Hindlimb muscle (tissue), 1 donor: ENCODE measurements at regions not wholly inside any gene's neighbourhood (a gene's known extent, or its start where the extent isn't known, plus 50 kb on each side); places are given as distances from the start of the nearest gene placed in this dataset.
"Not testable (repeated sequence)": the region's sequence is repeated elsewhere in the genome, so short reads cannot be mapped to it uniquely, and the experiment has no call there.

Experiments
- DNase-seq: peaks from one replicate; pipeline ENCODE4 v3.0.0-alpha.2; 2013

- not testable (repeated sequence) for DNase-seq
These were observed 504.1 kb downstream of the HTR1B start for GRCh38 chr6:76959177-76959576.

- DNase-seq, result no peak
These were observed 520.9 kb downstream of the HTR1B start for GRCh38 chr6:76942203-76942966.

- no peak for DNase-seq
These were observed 523.1 kb downstream of the HTR1B start for GRCh38 chr6:76940191-76940590.

GRCh38 chr6:76914737-76915136, 548.6 kb downstream of the HTR1B start:
- DNase-seq, result no peak

GRCh38 chr6:76905541-76905940, 557.8 kb downstream of the HTR1B start:
- DNase-seq, result not testable (repeated sequence)

- no peak for DNase-seq
These were observed 570.7 kb downstream of the HTR1B start for GRCh38 chr6:76892542-76892941.

GRCh38 chr6:76888351-76888750, 574.9 kb downstream of the HTR1B start:
- no peak for DNase-seq

GRCh38 chr6:76886900-76887299, 576.4 kb downstream of the HTR1B start:
- DNase-seq, result no peak

- peak; percentile 50 for DNase-seq
These were observed 577.4 kb downstream of the HTR1B start for GRCh38 chr6:76885861-76886301.

GRCh38 chr6:76881414-76881813, 581.9 kb downstream of the HTR1B start:
- DNase-seq, result no peak

- no peak for DNase-seq
These were observed 586.3 kb downstream of the HTR1B start for GRCh38 chr6:76876922-76877553.

GRCh38 chr6:76876430-76876829, 586.9 kb downstream of the HTR1B start:
- not testable (repeated sequence) for DNase-seq

- DNase-seq, result no peak
These were observed 596.1 kb downstream of the HTR1B start for GRCh38 chr6:76867182-76867581.

GRCh38 chr6:76866091-76866915, 597.0 kb downstream of the HTR1B start:
- DNase-seq, result no peak

- no peak for DNase-seq
These were observed 600.4 kb downstream of the HTR1B start for GRCh38 chr6:76862936-76863335.

GRCh38 chr6:76861403-76861802, 601.9 kb downstream of the HTR1B start:
- no peak for DNase-seq

- DNase-seq, result no peak
These were observed 607.2 kb downstream of the HTR1B start for GRCh38 chr6:76856065-76856464.

GRCh38 chr6:76852776-76853175, 610.5 kb downstream of the HTR1B start:
- no peak for DNase-seq

GRCh38 chr6:76849274-76849970, 613.9 kb downstream of the HTR1B start:
- not testable (repeated sequence) for DNase-seq

GRCh38 chr6:76843054-76843822, 620.1 kb downstream of the HTR1B start:
- DNase-seq, result peak; percentile 41

- DNase-seq, result no peak
These were observed 622.4 kb downstream of the HTR1B start for GRCh38 chr6:76840865-76841264.
